ENCODE measurements at regions not wholly inside any gene's neighbourhood (a gene's known extent, or its start where the extent isn't known, plus 50 kb on each side); places are given as distances from the start of the nearest gene placed in this dataset.
"Not testable (repeated sequence)": the region's sequence is repeated elsewhere in the genome, so short reads cannot be mapped to it uniquely, and the experiment has no call there.

DNA sequence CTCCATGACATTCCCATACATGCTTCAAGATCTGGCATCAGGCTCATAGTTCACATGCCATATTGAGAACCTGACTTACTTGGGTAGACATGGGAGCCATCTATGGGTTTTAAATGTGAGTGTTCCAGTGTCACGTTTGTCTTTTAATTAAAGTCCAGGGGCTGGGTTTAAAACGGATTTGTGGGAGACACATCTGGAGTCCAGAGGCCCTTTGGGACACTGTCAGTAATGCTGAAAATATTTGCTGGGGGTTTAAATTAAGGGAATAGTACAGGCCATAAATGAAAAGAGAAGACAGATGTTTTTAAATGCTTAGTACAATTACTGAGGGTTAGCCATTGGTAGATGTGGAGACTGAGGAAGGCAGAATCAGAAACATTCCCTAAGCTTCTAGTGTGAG lies 478.0 kb downstream of the PID1 start:
- DNase-seq = no peak
- no peak for TF ChIP-seq POLR2A (IDR thresholded peaks at IDR 0.05; ENCODE audit: low read length)

DNA sequence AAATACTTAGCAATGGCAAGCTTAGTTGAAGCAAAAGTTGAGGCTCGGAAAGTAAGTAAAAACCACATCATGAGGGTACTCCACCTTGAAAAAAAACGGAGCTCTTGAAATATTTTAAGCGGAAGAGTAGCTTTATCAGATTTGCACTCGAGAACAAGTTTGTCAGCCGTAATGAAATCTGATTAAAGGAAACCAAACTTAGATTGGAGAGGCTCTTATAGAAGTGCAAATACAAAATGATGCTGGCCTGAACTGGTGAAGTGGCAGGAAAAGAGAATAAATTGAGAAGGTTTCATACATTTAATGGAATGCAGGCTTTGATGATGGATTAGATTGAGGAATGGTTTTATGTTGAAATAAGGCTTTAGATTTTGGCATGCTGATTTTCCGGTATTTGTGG lies 484.2 kb downstream of the PID1 start:
- DNase-seq = no peak

DNA sequence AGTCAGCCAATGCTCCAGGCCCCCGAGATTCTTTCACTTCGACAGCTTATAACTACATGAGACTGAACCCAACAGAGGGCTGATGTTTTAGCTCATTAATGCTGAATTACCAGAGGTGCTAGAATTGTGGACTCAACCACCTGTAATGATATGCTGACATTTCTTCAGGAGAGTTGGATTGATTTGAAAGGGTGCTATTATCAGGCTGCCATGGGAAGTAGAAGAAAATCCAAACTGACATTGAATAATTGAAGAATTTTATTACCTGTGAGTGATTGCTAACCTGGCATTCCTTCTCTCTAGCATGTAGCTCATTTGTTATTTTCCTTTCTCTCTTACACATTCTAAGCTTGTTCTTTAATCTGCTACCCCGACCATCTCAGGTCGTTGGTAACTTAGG lies 488.8 kb downstream of the PID1 start:
- no peak for DNase-seq
- TF ChIP-seq POLR2A (IDR thresholded peaks at IDR 0.05; ENCODE audit: low read length) = no peak
- TF ChIP-seq GATA1 (IDR thresholded peaks at IDR 0.05; ENCODE audit: low read depth, low read length) = no peak

More for the DNA sequence above, 484.2 kb downstream of the PID1 start:
- TF ChIP-seq GATA1 (IDR thresholded peaks at IDR 0.05; ENCODE audit: low read depth, low read length) (no peak), POLR2A (IDR thresholded peaks at IDR 0.05; ENCODE audit: low read length) (no peak)

DNA sequence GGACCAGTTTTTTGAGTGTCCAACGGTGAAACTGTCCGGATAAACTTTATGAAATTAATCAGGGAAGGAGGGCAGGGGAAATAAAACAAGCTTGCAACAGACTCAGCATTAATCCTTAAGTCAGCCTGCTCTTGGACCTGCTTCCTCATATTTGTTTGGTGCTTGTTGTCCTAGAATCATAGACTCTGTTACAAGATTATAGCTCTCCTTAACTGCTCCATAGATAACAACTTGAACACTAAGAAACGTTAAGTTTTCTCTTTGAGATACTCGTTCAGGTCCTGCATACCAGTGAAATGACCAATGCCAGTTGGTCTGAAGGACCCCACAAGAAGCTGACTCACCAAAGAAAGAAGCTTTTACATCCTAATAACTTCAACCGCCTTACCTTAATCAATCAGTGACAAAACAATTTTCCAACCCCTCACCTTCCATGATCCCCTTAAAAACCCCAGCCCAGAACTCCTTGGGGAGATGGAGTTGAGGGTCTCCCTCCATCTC lies 493.2 kb downstream of the PID1 start:
- TF ChIP-seq GATA1 (IDR thresholded peaks at IDR 0.05; ENCODE audit: low read depth, low read length) (no peak), POLR2A (IDR thresholded peaks at IDR 0.05; ENCODE audit: low read length) (no peak)
- no peak for DNase-seq

DNA sequence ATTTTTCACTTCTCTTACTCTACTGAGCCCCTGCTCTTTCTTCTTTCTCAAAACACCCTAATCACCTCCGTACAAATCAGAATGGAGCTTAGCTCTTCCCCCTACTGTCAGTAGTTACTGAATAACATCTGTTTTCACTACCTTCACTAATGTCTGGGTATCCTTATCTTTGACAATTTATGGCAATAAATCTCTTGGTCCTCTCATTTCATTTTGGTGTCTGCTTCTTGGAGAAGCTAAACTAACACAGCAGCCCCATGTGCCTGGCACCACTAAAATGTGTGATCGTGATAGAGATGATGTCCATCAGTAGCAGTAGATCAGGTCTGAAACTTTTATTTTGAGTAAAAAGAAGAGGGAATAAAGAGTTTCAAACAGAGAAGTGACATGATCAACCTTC lies 496.5 kb downstream of the PID1 start:
- no peak for DNase-seq
- TF ChIP-seq GATA1 (IDR thresholded peaks at IDR 0.05; ENCODE audit: low read depth, low read length) (no peak), POLR2A (IDR thresholded peaks at IDR 0.05; ENCODE audit: low read length) (no peak)

DNA sequence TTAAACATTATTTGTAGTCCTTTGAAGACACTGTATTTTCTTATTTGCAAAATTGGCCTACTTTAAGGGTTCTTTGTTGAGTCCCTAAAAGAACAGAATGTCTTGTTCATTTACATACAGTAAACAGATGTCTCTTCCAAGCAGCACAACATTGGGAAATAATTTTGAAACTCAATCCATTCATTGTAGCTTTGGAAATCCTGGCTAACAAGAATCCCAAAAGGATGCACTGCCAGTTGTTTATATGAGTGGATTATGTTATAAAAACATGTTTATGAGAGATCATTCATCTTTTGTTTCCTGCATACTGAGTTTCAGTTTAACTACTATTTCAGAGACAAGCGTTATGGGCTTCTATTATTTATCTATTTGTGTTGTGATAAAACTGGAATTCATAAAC lies 499.3 kb downstream of the PID1 start:
- TF ChIP-seq POLR2A (IDR thresholded peaks at IDR 0.05; ENCODE audit: low read length) (no peak), GATA1 (IDR thresholded peaks at IDR 0.05; ENCODE audit: low read depth, low read length) (no peak)
- no peak for DNase-seq

DNA sequence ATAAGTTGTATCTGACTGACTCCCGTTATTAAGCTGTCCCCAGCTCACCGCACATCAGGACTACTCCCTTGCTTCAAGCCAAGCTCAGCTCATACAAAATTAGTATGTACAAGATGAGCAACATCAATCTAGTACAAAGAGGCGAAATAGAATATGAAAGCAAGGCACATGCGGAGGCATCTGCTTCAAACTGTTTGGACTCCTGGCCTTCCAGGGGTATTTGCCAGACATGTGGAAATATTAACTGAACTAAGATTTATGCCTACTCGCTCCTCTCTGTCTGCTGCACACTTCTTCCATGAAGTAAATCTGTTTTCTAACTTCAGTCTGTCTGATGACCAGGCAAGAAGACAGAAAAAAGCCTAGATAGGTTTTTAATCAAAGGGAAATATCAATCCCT lies 499.8 kb downstream of the PID1 start:
- no peak for TF ChIP-seq POLR2A (IDR thresholded peaks at IDR 0.05; ENCODE audit: low read length)
- TF ChIP-seq GATA1 (IDR thresholded peaks at IDR 0.05; ENCODE audit: low read depth, low read length) = no peak
- DNase-seq = no peak

DNA sequence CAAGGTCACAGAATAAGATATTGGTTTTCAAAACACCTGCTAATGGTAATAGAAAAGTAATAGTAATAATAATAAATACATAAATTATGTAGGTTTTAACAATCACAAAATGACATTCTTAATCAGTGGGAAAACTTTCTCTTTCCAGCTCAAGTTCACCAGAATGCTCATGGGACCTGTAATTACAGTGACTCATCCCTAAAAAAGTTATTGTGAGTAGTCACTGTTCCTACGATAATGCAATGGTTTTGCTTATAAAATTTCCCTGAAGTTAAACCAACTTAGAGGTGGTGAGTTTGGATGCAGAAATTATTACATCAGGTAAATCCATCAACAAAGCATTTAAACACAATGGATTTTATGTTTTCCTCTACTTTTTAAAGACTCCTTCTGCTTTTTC lies 502.3 kb downstream of the PID1 start:
- TF ChIP-seq POLR2A (IDR thresholded peaks at IDR 0.05; ENCODE audit: low read length) (no peak), GATA1 (IDR thresholded peaks at IDR 0.05; ENCODE audit: low read depth, low read length) (no peak)
- no peak for DNase-seq

DNA sequence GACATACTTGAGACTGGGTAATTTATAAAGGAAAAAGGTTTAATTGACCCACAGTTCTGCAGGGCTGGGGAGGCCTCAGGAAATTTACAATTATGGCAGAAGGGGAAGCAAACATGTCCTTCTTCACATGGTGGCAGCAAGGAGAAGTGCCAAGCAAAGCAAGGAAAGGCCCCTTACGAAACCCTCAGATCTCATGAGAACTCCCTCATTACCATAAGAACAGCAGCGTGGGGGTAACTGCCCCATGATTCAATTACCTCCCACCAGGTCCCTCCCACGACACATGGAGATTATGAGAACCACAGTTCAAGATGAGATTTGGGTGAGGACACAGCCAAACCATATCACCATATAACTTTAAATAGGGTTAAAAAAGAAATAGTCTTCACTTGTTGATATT lies 502.9 kb downstream of the PID1 start:
- not testable (repeated sequence) for DNase-seq

DNA sequence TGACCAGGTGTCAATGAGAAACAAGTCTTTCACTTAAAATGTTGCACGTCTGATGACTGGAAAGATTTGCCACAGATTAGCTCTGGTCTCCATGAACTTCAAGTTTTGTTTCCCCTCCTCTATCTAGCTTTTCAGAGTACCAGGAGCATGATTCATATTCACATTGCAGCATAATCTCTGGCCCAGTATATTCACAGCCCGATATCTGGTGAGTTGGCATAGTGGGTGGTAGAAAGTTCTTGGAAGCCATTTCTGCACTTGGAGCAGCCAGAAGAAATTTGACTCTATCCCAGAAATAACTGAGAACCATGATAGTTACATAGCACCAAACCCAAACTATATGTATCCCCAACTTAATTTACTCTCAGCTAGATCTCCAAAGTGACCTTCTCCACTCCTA lies 503.9 kb downstream of the PID1 start:
- no peak for DNase-seq
- no peak for TF ChIP-seq GATA1 (IDR thresholded peaks at IDR 0.05; ENCODE audit: low read depth, low read length)
- TF ChIP-seq POLR2A (IDR thresholded peaks at IDR 0.05; ENCODE audit: low read length) = no peak

DNA sequence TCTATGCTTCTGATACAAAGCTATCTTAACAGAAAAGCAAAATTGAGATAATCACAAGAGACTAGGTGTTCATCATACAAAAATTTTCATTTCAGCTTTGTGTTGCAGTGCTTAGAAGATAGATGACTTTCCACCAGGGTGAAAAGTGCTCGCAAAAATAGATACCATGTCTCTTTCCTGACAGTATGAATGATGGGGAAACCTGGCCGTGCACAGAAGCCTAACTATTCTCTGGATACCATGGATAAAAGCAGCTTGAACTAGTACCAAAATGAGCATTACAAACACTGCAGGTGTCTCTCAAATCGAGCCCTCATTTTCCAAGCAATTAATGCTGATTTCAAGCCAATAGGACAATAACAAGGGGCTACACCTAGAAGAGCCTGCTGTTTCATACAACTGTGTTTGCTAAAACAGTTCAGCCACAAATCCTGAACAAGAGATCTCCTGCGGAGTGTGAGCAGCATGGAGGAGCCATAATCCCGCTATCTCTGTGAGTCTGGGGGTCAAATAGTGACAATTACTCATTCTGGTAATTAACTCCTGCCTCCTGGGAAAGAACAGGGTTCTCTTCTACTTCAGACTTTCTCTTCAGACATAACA lies 507.6 kb downstream of the PID1 start:
- TF ChIP-seq POLR2A (IDR thresholded peaks at IDR 0.05; ENCODE audit: low read length) (no peak), GATA1 (IDR thresholded peaks at IDR 0.05; ENCODE audit: low read depth, low read length) (no peak)
- DNase-seq = no peak

DNA sequence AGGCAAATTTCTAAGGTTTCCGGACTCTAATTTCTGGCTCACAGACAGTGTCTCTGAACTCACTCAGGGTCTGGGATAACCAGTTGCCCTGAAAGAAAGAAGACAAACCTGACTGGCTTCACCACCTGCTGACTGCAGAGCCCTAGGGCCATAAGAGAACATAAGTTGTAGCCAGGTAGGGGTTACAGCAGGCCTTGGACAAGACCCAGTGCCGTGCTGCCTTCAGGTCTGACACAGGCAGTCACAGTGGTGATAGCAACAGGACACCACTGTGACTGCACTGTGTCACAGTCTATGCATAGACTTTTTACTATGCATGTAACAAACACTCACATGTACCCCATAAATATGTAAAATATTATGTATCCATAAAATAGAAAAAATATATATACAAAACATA lies 508.5 kb downstream of the PID1 start:
- no peak for DNase-seq
- TF ChIP-seq POLR2A (IDR thresholded peaks at IDR 0.05; ENCODE audit: low read length) = no peak
- TF ChIP-seq GATA1 (IDR thresholded peaks at IDR 0.05; ENCODE audit: low read depth, low read length) = no peak

DNA sequence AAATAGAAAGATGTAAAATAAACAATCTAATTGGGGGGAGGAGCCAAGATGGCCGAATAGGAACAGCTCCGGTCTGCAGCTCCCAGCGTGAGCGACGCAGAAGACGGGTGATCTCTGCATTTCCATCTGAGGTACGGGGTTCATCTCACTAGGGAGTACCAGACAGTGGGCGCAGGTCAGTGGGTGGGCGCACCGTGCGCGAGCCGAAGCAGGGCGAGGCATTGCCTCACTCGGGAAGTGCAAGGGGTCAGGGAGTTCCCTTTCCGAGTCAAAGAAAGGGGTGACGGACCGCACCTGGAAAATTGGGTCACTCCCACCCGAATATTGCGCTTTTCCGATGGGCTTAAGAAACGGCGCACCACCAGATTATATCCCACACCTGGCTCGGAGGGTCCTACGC lies 515.4 kb downstream of the PID1 start:
- not testable (repeated sequence) for DNase-seq

DNA sequence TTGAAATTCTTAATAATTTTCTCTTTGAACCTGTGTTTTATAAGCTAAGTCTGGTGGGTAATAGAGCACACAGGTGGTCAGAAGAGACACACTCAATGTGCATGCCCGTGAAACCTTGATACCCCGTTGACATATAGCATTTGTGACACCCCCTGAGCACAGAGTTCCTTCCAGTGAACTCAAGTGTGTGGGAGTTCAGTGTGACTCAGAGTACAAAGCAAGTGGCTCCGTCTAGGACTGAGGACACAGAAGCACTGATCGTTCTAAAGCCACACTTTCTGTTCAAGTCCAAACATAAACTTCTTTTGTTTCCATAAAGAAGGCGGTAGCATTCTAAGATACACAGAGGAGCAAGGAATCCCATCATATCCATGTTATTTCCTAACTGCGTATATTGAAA lies 523.6 kb downstream of the PID1 start:
- no peak for DNase-seq
- no peak for TF ChIP-seq POLR2A (IDR thresholded peaks at IDR 0.05; ENCODE audit: low read length)
- no peak for TF ChIP-seq GATA1 (IDR thresholded peaks at IDR 0.05; ENCODE audit: low read depth, low read length)

DNA sequence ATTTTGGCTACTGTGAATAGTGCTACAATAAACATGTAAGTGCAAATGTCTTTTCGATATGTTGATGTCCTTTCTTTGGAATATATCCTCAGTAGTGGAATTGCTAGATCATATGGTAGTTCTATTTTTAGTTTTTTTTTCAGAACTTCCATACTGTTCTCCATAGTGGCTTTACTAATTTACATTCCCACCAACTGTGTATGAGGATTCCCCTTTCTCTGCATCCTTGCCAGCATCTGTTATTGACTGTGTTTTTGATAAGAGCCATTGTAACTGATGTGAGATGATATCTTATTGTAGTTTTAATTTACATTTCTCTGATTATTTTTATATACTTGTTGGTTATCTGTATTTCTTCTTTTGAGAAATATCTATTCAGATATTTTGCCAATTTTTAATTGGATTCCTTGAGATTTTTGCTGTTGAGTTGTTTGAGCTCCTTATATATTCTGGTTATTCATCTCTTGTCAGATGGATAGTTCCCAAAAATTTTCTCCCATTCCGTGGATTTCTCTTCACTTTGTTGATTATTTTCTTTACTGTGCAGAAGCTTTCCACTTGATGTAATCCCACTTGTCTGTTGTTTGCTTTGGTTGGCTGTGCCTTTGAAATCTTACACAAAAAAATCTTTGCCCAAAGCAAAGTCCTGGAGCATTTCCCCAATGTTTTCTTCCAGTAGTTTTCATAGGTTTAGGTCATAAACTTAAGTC lies 532.3 kb downstream of the PID1 start:
- DNase-seq = no peak
- TF ChIP-seq POLR2A (IDR thresholded peaks at IDR 0.05; ENCODE audit: low read length) (no peak), GATA1 (IDR thresholded peaks at IDR 0.05; ENCODE audit: low read depth, low read length) (no peak)
